AG04450 (cell line): ENCODE measurements at regions not wholly inside any gene's neighbourhood (a gene's known extent, or its start where the extent isn't known, plus 50 kb on each side); places are given as distances from the start of the nearest gene placed in this dataset.

Source experiments
- CTCF ChIA-PET: fragments of 300-600, 350-600 bp; formaldehyde crosslinking; extraction: SDS; loops from one replicate; lab custom pipeline; 2022; ENCODE audit warnings: antibody characterized with exemption, inconsistent platforms; lab: Charles Lee
- POLR2A ChIA-PET: fragments of 350-600 bp; formaldehyde crosslinking; extraction: SDS; loops from one replicate; lab custom pipeline; 2021; ENCODE audit warnings: antibody characterized with exemption, inconsistent platforms; lab: Yijun Ruan, JAX
- DNase-seq: peaks from one replicate; pipeline ENCODE4 v3.0.0-alpha.2; 2011; ENCODE audit warnings: low read depth, low spot score
- H3K27ac ChIP-seq: one replicate; pipeline ENCODE4 v1.5.1; 2012; ENCODE audit warnings: low read depth, low read length, control low read depth
- H3K27me3 ChIP-seq: one replicate; pipeline ENCODE4 v1.6.0; 2012; ENCODE audit warnings: low read length; ENCODE audit not compliant: control insufficient read depth, insufficient read depth
- H3K4me3 ChIP-seq: 2 replicates; pipeline ENCODE4 v1.5.1; 2011; ENCODE audit warnings: mild to moderate bottlenecking, low read depth, low read length, control low read depth
- H3K9me3 ChIP-seq: 2 replicates; pipeline ENCODE4 v1.5.1; 2012; ENCODE audit warnings: low read length; ENCODE audit not compliant: control insufficient read depth, insufficient read depth
- TF ChIP-seq, protein P1 (sequence below): IDR thresholded peaks from 2 replicates; pipeline ENCODE4 v1.5.1; 2011; ENCODE audit warnings: low read depth, low read length, control low read depth, inconsistent platforms

DNA sequence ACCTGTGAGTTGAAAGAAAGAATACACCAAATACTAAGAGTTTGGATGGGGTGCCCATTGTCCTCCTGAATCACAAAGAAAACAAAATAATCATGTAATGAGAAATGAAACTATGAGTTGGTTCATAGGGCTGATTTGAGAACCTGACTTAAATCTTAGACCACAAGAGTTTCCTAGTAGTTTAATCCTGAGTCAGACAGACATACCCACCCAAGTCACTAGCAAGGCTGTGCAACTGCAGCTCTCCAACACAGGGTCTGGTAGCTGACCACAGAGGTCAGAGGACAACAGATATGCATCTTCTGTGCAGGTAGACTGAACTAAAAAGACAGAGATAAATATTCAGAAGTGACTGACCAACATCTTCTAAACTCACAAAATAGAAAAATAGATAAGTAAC lies 296.3 kb upstream of the TMCO5A start:
- TF ChIP-seq, protein P1, sequence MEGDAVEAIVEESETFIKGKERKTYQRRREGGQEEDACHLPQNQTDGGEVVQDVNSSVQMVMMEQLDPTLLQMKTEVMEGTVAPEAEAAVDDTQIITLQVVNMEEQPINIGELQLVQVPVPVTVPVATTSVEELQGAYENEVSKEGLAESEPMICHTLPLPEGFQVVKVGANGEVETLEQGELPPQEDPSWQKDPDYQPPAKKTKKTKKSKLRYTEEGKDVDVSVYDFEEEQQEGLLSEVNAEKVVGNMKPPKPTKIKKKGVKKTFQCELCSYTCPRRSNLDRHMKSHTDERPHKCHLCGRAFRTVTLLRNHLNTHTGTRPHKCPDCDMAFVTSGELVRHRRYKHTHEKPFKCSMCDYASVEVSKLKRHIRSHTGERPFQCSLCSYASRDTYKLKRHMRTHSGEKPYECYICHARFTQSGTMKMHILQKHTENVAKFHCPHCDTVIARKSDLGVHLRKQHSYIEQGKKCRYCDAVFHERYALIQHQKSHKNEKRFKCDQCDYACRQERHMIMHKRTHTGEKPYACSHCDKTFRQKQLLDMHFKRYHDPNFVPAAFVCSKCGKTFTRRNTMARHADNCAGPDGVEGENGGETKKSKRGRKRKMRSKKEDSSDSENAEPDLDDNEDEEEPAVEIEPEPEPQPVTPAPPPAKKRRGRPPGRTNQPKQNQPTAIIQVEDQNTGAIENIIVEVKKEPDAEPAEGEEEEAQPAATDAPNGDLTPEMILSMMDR, result no peak
- Histone ChIP-seq H3K27me3 (no peaks in the 10 kb centered on the region), H3K9me3 (no peaks in the 10 kb centered on the region), H3K4me3 (no peak overlapping the region), H3K27ac (no peak overlapping the region)
- no peak for DNase-seq
- ChIA-PET POLR2A (no interaction called here), CTCF (no interaction called here)

DNA sequence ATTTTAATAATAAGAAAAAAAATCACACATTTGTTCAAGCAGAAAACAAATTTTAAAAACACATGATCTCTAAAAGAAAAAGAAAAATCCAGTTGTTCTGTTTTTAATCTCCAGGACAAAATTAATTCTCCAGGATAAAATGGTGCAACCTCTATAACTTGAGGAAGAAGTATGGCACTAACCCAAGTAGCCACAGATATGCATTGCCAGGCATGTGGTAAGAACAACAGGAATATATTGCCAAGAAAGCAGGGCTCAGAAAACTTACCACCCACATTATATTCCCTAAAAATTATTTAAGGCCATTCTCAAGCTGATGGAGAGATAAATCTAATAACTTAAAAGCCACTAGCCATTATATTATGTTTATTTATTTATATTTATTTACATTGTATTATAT lies 295.7 kb upstream of the TMCO5A start:
- H3K27me3 ChIP-seq, result no peaks in the 10 kb centered on the region
- no peak for DNase-seq
- H3K9me3 ChIP-seq, result no peaks in the 10 kb centered on the region
- ChIA-PET CTCF (interaction anchor here (1.2 kb wide), 1 partner anchor 253 kb away, joined by 4 read pairs; no protein-coding TSS in a partner anchor), POLR2A (no interaction called here)
- H3K4me3 ChIP-seq, result no peak overlapping the region
- H3K27ac ChIP-seq, result no peak overlapping the region
- TF ChIP-seq, protein P1, result no peak

DNA sequence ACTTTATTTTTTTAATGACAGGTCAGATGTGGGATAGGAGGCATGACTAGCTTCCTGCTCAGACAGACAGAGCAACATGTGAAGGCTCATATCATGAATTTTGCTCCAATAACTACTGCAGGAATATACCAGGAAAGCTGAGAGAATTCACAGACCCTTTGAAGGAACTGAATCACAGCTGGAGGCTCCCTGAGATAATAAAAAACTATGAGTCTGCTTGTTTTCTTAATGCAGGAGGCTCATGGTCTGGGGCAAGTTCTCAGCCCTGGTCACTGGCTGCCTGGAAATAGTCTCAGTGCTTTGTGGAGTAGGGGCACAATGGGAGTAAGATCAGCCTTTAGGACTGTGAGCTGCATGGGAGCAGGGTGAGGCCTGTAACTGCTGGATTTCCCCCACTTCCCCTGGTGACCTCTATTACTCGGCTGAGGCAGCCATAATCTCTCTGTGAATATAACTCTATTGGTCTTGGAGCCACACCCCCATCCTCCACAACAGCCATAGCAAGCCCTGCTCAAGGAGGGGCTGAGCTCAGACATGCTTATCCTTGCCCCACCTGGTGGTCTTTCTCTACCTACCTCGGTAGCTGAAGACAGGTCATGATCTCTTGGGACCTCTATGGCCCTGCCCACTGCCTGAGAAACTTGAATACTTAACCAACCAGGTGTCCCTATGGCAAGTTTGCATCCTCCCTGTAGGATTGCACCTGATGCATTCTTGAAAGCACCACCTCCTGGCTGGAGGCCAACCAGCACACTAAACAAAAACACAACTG lies 281.6 kb upstream of the TMCO5A start:
- POLR2A ChIA-PET, result no interaction called here
- H3K4me3 ChIP-seq, result no peak overlapping the region
- H3K27ac ChIP-seq, result no peak overlapping the region
- DNase-seq, result no peak
- no peaks in the 10 kb centered on the region for H3K9me3 ChIP-seq
- CTCF ChIA-PET, result no interaction called here
- H3K27me3 ChIP-seq, result no peaks in the 10 kb centered on the region
- TF ChIP-seq, protein P1, result no peak

DNA sequence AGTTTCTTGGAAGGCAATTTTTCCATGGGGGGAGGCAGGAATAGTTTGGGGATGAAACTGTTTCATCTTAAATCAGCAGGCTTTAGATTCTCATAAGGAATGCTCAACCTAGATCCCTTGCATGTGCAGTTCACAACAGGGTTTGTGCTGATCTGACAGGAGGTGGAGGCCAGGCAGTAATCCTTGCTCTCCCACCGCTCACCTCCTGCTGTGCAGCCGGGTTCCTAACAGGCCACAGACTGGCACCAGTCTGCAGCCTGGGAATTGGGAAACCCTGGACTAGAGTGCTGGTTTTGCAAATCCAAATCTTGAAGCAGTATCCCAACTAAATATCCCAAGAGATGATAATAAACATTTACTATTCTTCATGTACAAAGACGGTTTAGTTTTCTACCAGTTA lies 256.3 kb upstream of the TMCO5A start:
- POLR2A ChIA-PET, result no interaction called here
- no peak for DNase-seq
- TF ChIP-seq, protein P1, result no peak
- CTCF ChIA-PET, result no interaction called here
- Histone ChIP-seq H3K9me3 (no peaks in the 10 kb centered on the region), H3K27me3 (no peaks in the 10 kb centered on the region), H3K27ac (no peak overlapping the region), H3K4me3 (no peak overlapping the region)

DNA sequence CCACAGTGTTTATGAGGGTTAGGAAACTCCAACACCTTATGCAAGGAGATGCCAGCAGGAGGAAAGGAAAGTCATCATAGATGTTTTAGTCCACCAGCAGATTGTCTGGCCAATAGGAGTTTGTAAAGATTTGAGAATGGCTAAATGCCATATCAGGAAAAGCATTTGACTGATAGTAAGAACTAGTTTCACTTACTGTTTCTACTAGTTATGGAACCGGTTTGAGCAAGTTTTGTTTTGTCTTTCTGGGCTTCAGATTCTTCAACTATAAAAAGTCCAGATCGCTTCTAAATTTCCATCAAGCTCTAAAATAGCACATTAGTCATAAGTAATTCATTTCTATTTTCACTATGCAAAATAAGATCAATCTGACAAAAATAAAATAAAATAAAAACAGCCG lies 254.8 kb upstream of the TMCO5A start:
- POLR2A ChIA-PET, result no interaction called here
- H3K4me3 ChIP-seq, result no peak overlapping the region
- H3K27ac ChIP-seq, result no peak overlapping the region
- H3K9me3 ChIP-seq, result no peaks in the 10 kb centered on the region
- TF ChIP-seq, protein P1, result no peak
- DNase-seq, result no peak
- CTCF ChIA-PET, result interaction anchor here (2.8 kb wide), 1 partner anchor 201 kb away, joined by 23 read pairs; no protein-coding TSS in a partner anchor
- no peaks in the 10 kb centered on the region for H3K27me3 ChIP-seq
